Kidney (tissue), 13 donors: ENCODE measurements at regions not wholly inside any gene's neighbourhood (a gene's known extent, or its start where the extent isn't known, plus 50 kb on each side); places are given as distances from the start of the nearest gene placed in this dataset.

Source experiments
- DNase-seq, 5 donors: peaks; one replicate each; pipeline ENCODE4 v3.0.0-alpha.2; 2013 to 2020
- FAIRE-seq: peaks from 2 replicates; lab custom pipeline; 2012; peaks lifted over from hg19 to GRCh38; lab: Jason Lieb, UNC
- H3K27ac ChIP-seq, 2 donors: one replicate each; pipeline ENCODE4 v1.7.0; 2013; ENCODE audit warnings: low read depth in 2 of 2, low read length in 2 of 2, inconsistent platforms in 1 of 2
- H3K27me3 ChIP-seq: one replicate; pipeline ENCODE4 v1.7.1; 2013; ENCODE audit warnings: low read length, inconsistent platforms; ENCODE audit not compliant: control insufficient read depth, insufficient read depth
- H3K36me3 ChIP-seq, 3 donors: one replicate each; pipeline versions ENCODE4 v1.7.0 to v1.7.1; 2013; ENCODE audit warnings: low read length in 3 of 3, control low read depth in 1 of 3, inconsistent platforms in 1 of 3; ENCODE audit not compliant: insufficient read depth in 3 of 3, control insufficient read depth in 2 of 3
- H3K4me1 ChIP-seq, 3 donors: one replicate each; pipeline versions ENCODE4 v1.7.0 to v1.7.1; 2013; ENCODE audit warnings: low read length in 3 of 3, inconsistent platforms in 1 of 3, low read depth in 1 of 3; ENCODE audit not compliant: control insufficient read depth in 2 of 3, insufficient read depth in 2 of 3
- H3K4me3 ChIP-seq, 3 donors: one replicate each; pipeline versions ENCODE4 v1.7.0 to v1.8.1; 2013; ENCODE audit warnings: low read length in 3 of 3, control low read depth in 1 of 3, inconsistent platforms in 1 of 3
- H3K9ac ChIP-seq, 3 donors: one replicate each; pipeline versions ENCODE4 v1.7.0 to v1.7.1; 2013; ENCODE audit warnings: low read length in 3 of 3, control low read depth in 1 of 3, inconsistent platforms in 1 of 3
- H3K9me3 ChIP-seq, 3 donors: one replicate each; pipeline versions ENCODE4 v1.7.0 to v1.7.1; 2013; ENCODE audit warnings: low read length in 3 of 3, control low read depth in 1 of 3, inconsistent platforms in 1 of 3; ENCODE audit not compliant: control insufficient read depth in 2 of 3, insufficient read depth in 1 of 3
- intact Hi-C: fragments of 100-400 bp; cut with DNase I; formaldehyde crosslinking; loops from one replicate; pipeline ENCODE4 v1.11.1; 2022
- TF ChIP-seq, protein P1 (sequence below): IDR thresholded peaks from 3 replicates; pipeline ENCODE4 v1.5.1; 2012; ENCODE audit warnings: mild to moderate bottlenecking, moderate library complexity, borderline replicate concordance; ENCODE audit not compliant: insufficient read depth; ENCODE audit errors: extremely low read depth
- donor health status: control.
- donor health status: control.
- donor health status: control.
- donor health status: control.
- donor health status: control.
- donor health status: DM: yes; HTN: yes; CAD: no.
- donor health status: Normal renal cell carcinoma (clear cell type).

DNA sequence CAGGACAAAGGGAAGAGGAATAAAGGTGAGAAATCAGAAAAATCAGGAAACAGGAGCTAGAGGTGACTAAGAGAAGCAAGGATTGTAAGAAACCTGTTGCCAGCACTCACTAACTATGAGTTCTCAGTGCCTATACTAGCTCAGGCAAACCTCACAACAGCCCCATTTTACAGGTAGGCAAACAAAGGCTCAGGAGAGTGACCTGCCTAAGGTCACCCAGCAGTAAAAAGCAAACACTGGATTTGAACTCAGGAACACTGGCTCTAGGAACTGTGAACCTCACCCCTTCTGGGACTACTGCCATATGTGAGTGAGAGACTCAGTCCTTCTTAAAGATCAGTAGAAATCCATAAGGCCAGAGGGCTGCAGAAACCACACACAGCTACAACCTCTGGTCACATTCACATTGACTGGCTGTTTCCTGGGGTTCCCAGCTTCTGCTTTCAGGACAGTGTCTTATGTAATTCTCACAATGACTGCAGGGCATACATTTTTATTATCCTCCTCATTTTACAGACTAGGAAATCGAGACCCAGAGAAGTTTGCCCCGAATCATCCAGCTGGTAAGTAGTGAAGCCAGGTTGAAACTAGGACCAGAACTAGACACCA is 80.7 kb upstream of the MAFB start:
- H3K9me3 ChIP-seq = no peaks in the 10 kb centered on the region
- TF ChIP-seq, protein P1, sequence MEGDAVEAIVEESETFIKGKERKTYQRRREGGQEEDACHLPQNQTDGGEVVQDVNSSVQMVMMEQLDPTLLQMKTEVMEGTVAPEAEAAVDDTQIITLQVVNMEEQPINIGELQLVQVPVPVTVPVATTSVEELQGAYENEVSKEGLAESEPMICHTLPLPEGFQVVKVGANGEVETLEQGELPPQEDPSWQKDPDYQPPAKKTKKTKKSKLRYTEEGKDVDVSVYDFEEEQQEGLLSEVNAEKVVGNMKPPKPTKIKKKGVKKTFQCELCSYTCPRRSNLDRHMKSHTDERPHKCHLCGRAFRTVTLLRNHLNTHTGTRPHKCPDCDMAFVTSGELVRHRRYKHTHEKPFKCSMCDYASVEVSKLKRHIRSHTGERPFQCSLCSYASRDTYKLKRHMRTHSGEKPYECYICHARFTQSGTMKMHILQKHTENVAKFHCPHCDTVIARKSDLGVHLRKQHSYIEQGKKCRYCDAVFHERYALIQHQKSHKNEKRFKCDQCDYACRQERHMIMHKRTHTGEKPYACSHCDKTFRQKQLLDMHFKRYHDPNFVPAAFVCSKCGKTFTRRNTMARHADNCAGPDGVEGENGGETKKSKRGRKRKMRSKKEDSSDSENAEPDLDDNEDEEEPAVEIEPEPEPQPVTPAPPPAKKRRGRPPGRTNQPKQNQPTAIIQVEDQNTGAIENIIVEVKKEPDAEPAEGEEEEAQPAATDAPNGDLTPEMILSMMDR = no peak

GRCh38 chr20:40770564-40771307 is 81.7 kb upstream of the MAFB start:
- intact Hi-C loops = no loop called here
- FAIRE-seq (no peak), DNase-seq (peak in 1 of 5 donors; percentile 17)
- Histone ChIP-seq H3K4me3 (no peak overlapping the region), H3K27me3 (no peaks in the 10 kb centered on the region), H3K36me3 (no peaks in the 10 kb centered on the region), H3K9me3 (no peaks in the 10 kb centered on the region), H3K9ac (no peak overlapping the region), H3K4me1 (peaks cover 0 to 8% (median 0%) of the 10 kb centered on the region in 3 donors), H3K27ac (no peak overlapping the region)
- TF ChIP-seq, protein P1 = no peak

More for the DNA sequence above, 80.7 kb upstream of the MAFB start:
- H3K27me3 ChIP-seq = no peaks in the 10 kb centered on the region
- no peak overlapping the region for H3K27ac ChIP-seq
- no peaks in the 10 kb centered on the region for H3K36me3 ChIP-seq
- DNase-seq (no peak), FAIRE-seq (no peak)
- H3K9ac ChIP-seq = no peak overlapping the region
- H3K4me3 ChIP-seq = no peak overlapping the region
- intact Hi-C loops = no loop called here
- peaks cover 0 to 8% (median 0%) of the 10 kb centered on the region in 3 donors for H3K4me1 ChIP-seq

GRCh38 chr20:40771308-40771610 is 82.2 kb upstream of the MAFB start:
- Histone ChIP-seq H3K4me3 (no peak overlapping the region), H3K36me3 (no peaks in the 10 kb centered on the region), H3K4me1 (peaks cover 0 to 8% (median 0%) of the 10 kb centered on the region in 3 donors), H3K9ac (no peak overlapping the region), H3K9me3 (no peaks in the 10 kb centered on the region), H3K27ac (no peak overlapping the region), H3K27me3 (no peaks in the 10 kb centered on the region)
- DNase-seq = no peak
- TF ChIP-seq, protein P1 = no peak
- intact Hi-C loops = no loop called here
- FAIRE-seq = no peak
